SK-N-SH (cell line): ENCODE measurements at regions not wholly inside any gene's neighbourhood (a gene's known extent, or its start where the extent isn't known, plus 50 kb on each side); places are given as distances from the start of the nearest gene placed in this dataset.

Experiments
- CTCF ChIA-PET: fragments of 300-600, 350-600 bp; formaldehyde crosslinking; extraction: SDS; loops from one replicate; lab custom pipeline; 2021; lab: Yijun Ruan, JAX
- POLR2A ChIA-PET: fragments of 350-600 bp; sonication (Branson Sonifier 250); formaldehyde crosslinking; extraction: SDS; loops from one replicate; lab custom pipeline; 2020; ENCODE audit warnings: antibody characterized with exemption, inconsistent platforms; lab: Yijun Ruan, JAX
- DNase-seq: peaks from one replicate; pipeline ENCODE4 v3.0.0; 2012
- H2AFZ ChIP-seq: fragments of 200-600 bp; sonication (generic); 2 replicates; pipeline ENCODE4 v1.8.1; 2016; ENCODE audit warnings: antibody characterized with exemption, mild to moderate bottlenecking, low read depth
- H3F3A ChIP-seq: fragments of 200-600 bp; sonication (generic); replicated peaks from 2 replicates; pipeline ENCODE3; 2016; ENCODE audit warnings: antibody characterized with exemption, mild to moderate bottlenecking; ENCODE audit not compliant: insufficient read depth
- H3K27ac ChIP-seq, 2 experiments: fragments of 200-500 bp in 1 of 2; fragments of 200-600 bp in 1 of 2; sonication (Bioruptor generic) in 1 of 2; sonication (generic), shearing (Covaris generic) in 1 of 2; 2 replicates each; pipeline versions ENCODE4 v1.5.1 to v1.6.1; 2014 to 2016; ENCODE audit warnings: low read depth in 2 of 2, inconsistent platforms in 1 of 2, low read length in 1 of 2, mild to moderate bottlenecking in 1 of 2, mixed read lengths in 1 of 2
- H3K27me3 ChIP-seq: fragments of 200-600 bp; sonication (generic), shearing (Covaris generic); 2 replicates; pipeline ENCODE4 v1.6.1; 2016; ENCODE audit warnings: mixed run types; ENCODE audit not compliant: insufficient read depth
- H3K36me3 ChIP-seq, 2 experiments: fragments of 200-500 bp in 1 of 2; fragments of 200-600 bp in 1 of 2; sonication (Bioruptor generic) in 1 of 2; sonication (generic) in 1 of 2; replicated peaks in 1 of 2; 2 replicates each; pipeline versions ENCODE3 to v1.5.1; 2014 to 2016; ENCODE audit warnings: low read length in 1 of 2, mild to moderate bottlenecking in 1 of 2; ENCODE audit not compliant: insufficient read depth in 2 of 2, control insufficient read depth in 1 of 2
- H3K4me1 ChIP-seq, 2 experiments: fragments of 200-500 bp in 1 of 2; fragments of 200-600 bp in 1 of 2; sonication (Bioruptor generic) in 1 of 2; sonication (generic), shearing (Covaris generic) in 1 of 2; 2 replicates each; pipeline versions ENCODE4 v1.5.1 to v1.6.1; 2014 to 2016; ENCODE audit warnings: low read depth in 1 of 2, low read length in 1 of 2, mixed run types in 1 of 2; ENCODE audit not compliant: insufficient read depth in 2 of 2, control insufficient read depth in 1 of 2
- H3K4me2 ChIP-seq: fragments of 200-600 bp; sonication (generic), shearing (Covaris generic); 2 replicates; pipeline ENCODE4 v1.6.1; 2017; ENCODE audit warnings: mixed run types
- H3K4me3 ChIP-seq, 2 experiments: fragments of 200-500 bp in 1 of 2; fragments of 200-600 bp in 1 of 2; sonication (Bioruptor generic) in 1 of 2; sonication (generic), shearing (Covaris generic) in 1 of 2; 2 replicates each; pipeline versions ENCODE4 v1.5.1 to v1.8.1; 2014 to 2016; ENCODE audit warnings: low read depth in 2 of 2, inconsistent platforms in 1 of 2, low read length in 1 of 2, mild to moderate bottlenecking in 1 of 2, mixed read lengths in 1 of 2, moderate library complexity in 1 of 2
- H3K79me2 ChIP-seq: fragments of 200-600 bp; sonication (generic); 2 replicates; pipeline ENCODE4 v1.8.1; 2017; ENCODE audit warnings: mild to moderate bottlenecking; ENCODE audit not compliant: insufficient read depth
- H3K9ac ChIP-seq: fragments of 200-600 bp; sonication (generic); 2 replicates; pipeline ENCODE4 v1.6.1; 2017; ENCODE audit warnings: mixed run types
- H3K9me2 ChIP-seq: fragments of 200-600 bp; sonication (generic); 2 replicates; pipeline ENCODE4 v1.6.1; 2017; ENCODE audit warnings: mixed run types
- H3K9me3 ChIP-seq: fragments of 200-600 bp; sonication (generic); 2 replicates; pipeline ENCODE4 v1.6.1; 2017; ENCODE audit warnings: mixed run types, mild to moderate bottlenecking, moderate library complexity
- H4K20me1 ChIP-seq: fragments of 200-600 bp; sonication (generic); 2 replicates; pipeline ENCODE4 v1.6.1; 2017; ENCODE audit warnings: mild to moderate bottlenecking, mixed run types; ENCODE audit not compliant: insufficient read depth
- CHD2 ChIP-seq: fragments of 150-350 bp; IDR thresholded peaks from 2 replicates; pipeline ENCODE4 v1.6.1; 2018; ENCODE audit warnings: low read length; ENCODE audit not compliant: partially characterized antibody
- ELF1 ChIP-seq: IDR thresholded peaks from 2 replicates; pipeline ENCODE4 v1.4.0; 2012
- EP300 ChIP-seq, 2 experiments: IDR thresholded peaks; 2 replicates each; pipeline versions ENCODE4 v1.4.0 to v1.6.1; 2012; ENCODE audit warnings: borderline replicate concordance in 1 of 2, low read depth in 1 of 2, low read length in 1 of 2
- EZH2phosphoT487 ChIP-seq: fragments of 200-600 bp; sonication (generic); IDR thresholded peaks from 2 replicates; pipeline ENCODE4 v1.6.1; 2017; ENCODE audit warnings: low read depth, mixed run types, mild to moderate bottlenecking, antibody characterized with exemption, moderate library complexity, borderline replicate concordance
- FOXJ3 ChIP-seq: sonication (generic); formaldehyde crosslinking; IDR thresholded peaks from 2 replicates; pipeline ENCODE4 v1.5.1; 2020; ENCODE audit warnings: mild to moderate bottlenecking, missing genetic modification reagents
- GATA2 ChIP-seq: sonication (generic); formaldehyde crosslinking; IDR thresholded peaks from 2 replicates; pipeline ENCODE4 v1.5.0; 2020; ENCODE audit warnings: mild to moderate bottlenecking, missing genetic modification reagents
- JUND ChIP-seq: IDR thresholded peaks from 2 replicates; pipeline ENCODE4 v1.4.0; 2012
- MAX ChIP-seq: IDR thresholded peaks from 2 replicates; pipeline ENCODE4 v1.4.0; 2012; ENCODE audit warnings: low read depth
- NRF1 ChIP-seq: IDR thresholded peaks from 2 replicates; pipeline ENCODE4 v1.6.1; 2012; ENCODE audit warnings: low read depth, mild to moderate bottlenecking, low read length
- PBX3 ChIP-seq: IDR thresholded peaks from 2 replicates; pipeline ENCODE4; 2012
- POLR2AphosphoS5 ChIP-seq: IDR thresholded peaks from 2 replicates; pipeline ENCODE4 v1.6.1; 2012; ENCODE audit warnings: low read depth, low read length
- RAD21 ChIP-seq: IDR thresholded peaks from 2 replicates; pipeline ENCODE4 v1.6.1; 2012; ENCODE audit warnings: mild to moderate bottlenecking, low read length
- REST ChIP-seq: IDR thresholded peaks from 2 replicates; pipeline ENCODE4 v1.6.1; 2012; ENCODE audit warnings: mild to moderate bottlenecking, low read depth, low read length, moderate library complexity
- RFX5 ChIP-seq: IDR thresholded peaks from 2 replicates; pipeline ENCODE4 v1.6.1; 2012; ENCODE audit warnings: mild to moderate bottlenecking, improper control_type of control experiment, low read length
- SMC3 ChIP-seq: IDR thresholded peaks from 2 replicates; pipeline ENCODE4 v1.6.1; 2012; ENCODE audit warnings: low read depth, low read length, improper control_type of control experiment
- TAF1 ChIP-seq: IDR thresholded peaks from 2 replicates; pipeline ENCODE4 v1.6.1; 2012; ENCODE audit warnings: low read depth, mild to moderate bottlenecking, low read length, moderate library complexity, borderline replicate concordance
- TCF12 ChIP-seq: IDR thresholded peaks from 2 replicates; pipeline ENCODE4 v1.4.0; 2012
- TEAD4 ChIP-seq: IDR thresholded peaks from 2 replicates; pipeline ENCODE4 v1.4.0; 2012; ENCODE audit warnings: mild to moderate bottlenecking, borderline replicate concordance; ENCODE audit not compliant: insufficient read depth
- WGBS: methylation state at CpG from one replicate; pipeline ENCODE4 v1.1.6; 2017; ENCODE audit warnings: low lambda C conversion rate; 5-methylcytosine and 5-hydroxymethylcytosine counted together

GRCh38 chr16:35325936-35326335 lies 1866.5 kb downstream of the TP53TG3F start:
- H3K9me3 ChIP-seq, result no peaks in the 10 kb centered on the region
- no peak for DNase-seq
- 0 out of 2 replicates have a peak overlapping the region, but pooled peaks have one; percentile 9 for H2AFZ ChIP-seq
- H3K79me2 ChIP-seq, result no peaks in the 10 kb centered on the region
- ChIA-PET CTCF (no interaction called here), POLR2A (no interaction called here)
- WGBS, result 0% methylated on average over 3 of the region's 3 CpGs
- no peak overlapping the region for H3K9ac ChIP-seq
- no peaks in the 10 kb centered on the region for H3K9me2 ChIP-seq
- no peaks in the 10 kb centered on the region for H3F3A ChIP-seq
- H3K27ac ChIP-seq, result no peak overlapping the region
- H3K4me1 ChIP-seq, result no peaks in the 10 kb centered on the region
- H3K4me3 ChIP-seq, result no peak overlapping the region
- TF ChIP-seq EZH2phosphoT487, result no peak
- no peak overlapping the region for H3K4me2 ChIP-seq
- no peaks in the 10 kb centered on the region for H3K36me3 ChIP-seq
- peaks cover 9% of the 10 kb centered on the region; the same call in 1 of the 2 replicates for H3K27me3 ChIP-seq
- no peaks in the 10 kb centered on the region for H4K20me1 ChIP-seq

GRCh38 chr16:35339337-35339736 lies 1879.9 kb downstream of the TP53TG3F start:
- no peaks in the 10 kb centered on the region for H3K79me2 ChIP-seq
- ChIA-PET CTCF (no interaction called here), POLR2A (no interaction called here)
- H3K9me2 ChIP-seq, result no peaks in the 10 kb centered on the region
- no peak overlapping the region for H3K4me3 ChIP-seq
- H3F3A ChIP-seq, result no peaks in the 10 kb centered on the region
- H3K9ac ChIP-seq, result no peak overlapping the region
- no peak overlapping the region for H2AFZ ChIP-seq
- H3K9me3 ChIP-seq, result no peaks in the 10 kb centered on the region
- H3K27ac ChIP-seq, result no peak overlapping the region
- H3K27me3 ChIP-seq, result no peaks in the 10 kb centered on the region
- no peaks in the 10 kb centered on the region for H3K4me1 ChIP-seq
- H3K36me3 ChIP-seq, result no peaks in the 10 kb centered on the region
- no peak overlapping the region for H3K4me2 ChIP-seq
- no peaks in the 10 kb centered on the region for H4K20me1 ChIP-seq
- TF ChIP-seq GATA2 (CRISPR knock-in tag), result no peak
- TF ChIP-seq TAF1, result no peak
- TF ChIP-seq TCF12, result no peak
- no peak for TF ChIP-seq RAD21
- no peak for TF ChIP-seq NRF1
- no peak for TF ChIP-seq TEAD4
- no peak for TF ChIP-seq JUND
- TF ChIP-seq EP300 (IDR thresholded peaks at IDR 0.05; ENCODE audit: borderline replicate concordance in 1 of 2, low read depth in 1 of 2, low read length in 1 of 2), result no peak
- no peak for TF ChIP-seq CHD2
- no peak for TF ChIP-seq POLR2AphosphoS5
- no peak for TF ChIP-seq REST
- TF ChIP-seq EZH2phosphoT487, result no peak
- no peak for TF ChIP-seq MAX
- TF ChIP-seq FOXJ3 (CRISPR knock-in tag), result no peak
- TF ChIP-seq SMC3, result no peak
- TF ChIP-seq PBX3, result no peak
- no peak for TF ChIP-seq RFX5
- no peak for TF ChIP-seq ELF1
- DNase-seq, result no peak
